GM12878 (cell line): ENCODE measurements at regions not wholly inside any gene's neighbourhood (a gene's known extent, or its start where the extent isn't known, plus 50 kb on each side); places are given as distances from the start of the nearest gene placed in this dataset.

Experiments used
- BRCA1 ChIP-seq: IDR thresholded peaks from 2 replicates; pipeline ENCODE4 v1.6.1; 2011; ENCODE audit warnings: low read depth, low read length, improper control_type of control experiment
- CTCF ChIP-seq, 3 experiments: IDR thresholded peaks in 2 of 3; conservative IDR thresholded peaks in 1 of 3; 2 replicates each; pipeline ENCODE4 v1.5.1; 2011; ENCODE audit warnings: low read depth in 3 of 3, low read length in 3 of 3, mild to moderate bottlenecking in 3 of 3, control low read depth in 2 of 3, moderate library complexity in 2 of 3, inconsistent platforms in 1 of 3, mixed read lengths in 1 of 3; ENCODE audit not compliant: control insufficient read depth in 2 of 3, insufficient read depth in 1 of 3; ENCODE audit errors: extremely low read depth in 1 of 3
- EP300 ChIP-seq, 2 experiments: fragments of 150-350 bp in 1 of 2; IDR thresholded peaks; 2 replicates each; pipeline ENCODE4 v1.6.1; 2011 to 2012; ENCODE audit warnings: low read depth in 2 of 2, low read length in 2 of 2, borderline replicate concordance in 1 of 2, improper control_type of control experiment in 1 of 2, inconsistent platforms in 1 of 2; ENCODE audit not compliant: control insufficient read depth in 1 of 2
- ESRRA ChIP-seq: IDR thresholded peaks from 2 replicates; pipeline ENCODE4 v1.6.1; 2012; ENCODE audit warnings: mild to moderate bottlenecking, low read length, improper control_type of control experiment
- FOXK2 ChIP-seq: fragments of 450-650 bp; IDR thresholded peaks from 2 replicates; pipeline ENCODE4 v1.6.1; 2017; ENCODE audit warnings: mild to moderate bottlenecking, moderate library complexity
- KDM1A ChIP-seq: fragments of 200-600 bp; sonication (generic); IDR thresholded peaks from 2 replicates; pipeline ENCODE4 v1.6.1; 2016; ENCODE audit warnings: borderline replicate concordance
- MAX ChIP-seq: IDR thresholded peaks from 2 replicates; pipeline ENCODE4 v1.6.1; 2012; ENCODE audit warnings: low read depth, low read length, improper control_type of control experiment
- RBBP5 ChIP-seq: fragments of 200-600 bp; sonication (generic); conservative IDR thresholded peaks from 2 replicates; pipeline ENCODE4 v1.6.1; 2016
- RCOR1 ChIP-seq: conservative IDR thresholded peaks from 2 replicates; pipeline ENCODE4 v1.6.1; 2012; ENCODE audit warnings: low read depth, low read length, improper control_type of control experiment
- SIX5 ChIP-seq: IDR thresholded peaks from 2 replicates; pipeline ENCODE4 v1.6.1; 2011; ENCODE audit warnings: mild to moderate bottlenecking, low read depth, low read length, moderate library complexity; ENCODE audit not compliant: severe bottlenecking
- USF2 ChIP-seq: IDR thresholded peaks from 2 replicates; pipeline ENCODE4 v1.6.1; 2011; ENCODE audit warnings: low read depth, low read length, improper control_type of control experiment, borderline replicate concordance

GRCh38 chrX:39946822-39947221 lies 150.9 kb downstream of the BCOR start:
- TF ChIP-seq FOXK2 (no peak), RBBP5 (no peak), EP300 (IDR thresholded peaks at IDR 0.05; ENCODE audit: borderline replicate concordance in 1 of 2, control insufficient read depth in 1 of 2, low read depth in 2 of 2, low read length in 2 of 2) (no peak), USF2 (no peak), RCOR1 (no peak), CTCF (IDR thresholded peaks at IDR 0.05 in 2 of 3, conservative IDR thresholded peaks at IDR 0.05 in 1 of 3; ENCODE audit: control insufficient read depth in 2 of 3, extremely low read depth in 1 of 3, insufficient read depth in 1 of 3, low read depth in 3 of 3, low read length in 3 of 3) (no peak), BRCA1 (no peak), MAX (no peak), ESRRA (no peak), SIX5 (no peak), KDM1A (no peak)
